Fibroblast of skin of scalp (primary cell): ENCODE measurements at regions not wholly inside any gene's neighbourhood (a gene's known extent, or its start where the extent isn't known, plus 50 kb on each side); places are given as distances from the start of the nearest gene placed in this dataset.

Experiments used
- DNase-seq: peaks from one replicate; pipeline ENCODE4 v3.0.0-alpha.2; 2013

DNA sequence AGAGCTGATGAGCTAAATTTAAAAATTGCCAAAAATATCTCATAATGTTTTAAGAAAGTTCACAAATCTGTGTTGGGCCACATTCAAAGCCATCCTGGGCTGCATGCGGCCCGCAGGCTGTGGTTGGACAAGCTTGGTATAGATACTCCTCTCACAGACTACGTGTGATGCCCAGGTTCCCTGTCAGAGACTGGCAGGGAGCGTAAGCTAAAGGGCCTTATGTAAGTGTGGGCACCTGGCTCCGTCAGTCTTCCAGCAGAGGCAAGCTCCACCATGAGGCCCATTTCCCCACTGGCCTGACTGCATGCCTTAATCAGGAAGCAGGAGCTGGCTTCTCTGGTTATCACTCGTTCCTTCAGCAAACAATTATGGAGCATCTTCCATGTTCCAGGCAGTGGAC is 200.2 kb downstream of the FOXO1 start:
- no peak for DNase-seq

DNA sequence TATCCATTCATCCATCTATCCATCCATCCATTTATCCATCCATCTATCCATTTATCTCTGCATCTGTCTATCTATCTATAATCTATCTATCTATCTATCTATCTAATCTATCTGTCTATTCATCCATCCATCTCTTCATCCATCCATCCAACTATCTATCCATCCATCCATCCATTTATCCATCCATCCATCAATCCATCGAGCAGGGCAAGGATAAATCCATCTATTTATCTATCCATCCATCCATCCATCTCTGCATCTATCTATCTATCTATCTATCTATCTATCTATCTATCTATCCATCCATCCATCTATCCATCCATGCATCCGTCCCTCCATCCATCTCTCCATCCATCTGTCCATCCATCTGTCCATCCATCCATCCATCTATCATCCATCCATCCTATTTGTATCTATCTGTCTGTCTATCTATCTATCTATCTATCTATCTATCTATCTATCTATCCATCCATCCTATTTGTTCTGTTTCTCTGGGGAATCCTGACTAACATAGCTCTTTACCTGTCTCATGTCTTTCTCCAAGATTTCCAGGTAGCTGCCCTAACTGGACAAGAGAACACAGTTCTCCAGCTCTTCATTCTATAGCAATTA is 198.1 kb downstream of the FOXO1 start:
- no peak for DNase-seq

GRCh38 chr13:40469581-40470310 is 196.7 kb downstream of the FOXO1 start:
- DNase-seq = no peak

DNA sequence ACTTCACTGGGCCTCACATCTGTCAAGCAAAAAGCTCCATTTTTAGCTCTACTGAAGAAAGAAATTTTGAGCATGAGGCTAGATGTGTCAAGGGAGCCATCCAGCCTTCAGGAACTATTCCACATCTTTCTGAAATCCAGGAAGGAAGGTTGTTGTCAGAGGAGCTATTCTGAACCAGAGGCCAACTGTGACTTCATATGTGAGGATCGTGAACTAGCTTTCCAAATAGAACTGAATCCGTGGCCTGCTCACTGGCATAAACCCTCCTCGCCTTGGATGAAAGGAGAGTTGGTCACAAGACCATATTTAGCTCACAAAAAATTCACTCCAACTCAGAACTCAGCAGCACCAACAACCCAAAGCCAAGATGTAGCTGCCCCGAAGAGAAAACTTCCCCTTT is 195.8 kb downstream of the FOXO1 start:
- no peak for DNase-seq

GRCh38 chr13:40471076-40471475 is 195.4 kb downstream of the FOXO1 start:
- DNase-seq = no peak

- DNase-seq = no peak
Measured at GRCh38 chr13:40471911-40472310, 194.5 kb downstream of the FOXO1 start.

DNA sequence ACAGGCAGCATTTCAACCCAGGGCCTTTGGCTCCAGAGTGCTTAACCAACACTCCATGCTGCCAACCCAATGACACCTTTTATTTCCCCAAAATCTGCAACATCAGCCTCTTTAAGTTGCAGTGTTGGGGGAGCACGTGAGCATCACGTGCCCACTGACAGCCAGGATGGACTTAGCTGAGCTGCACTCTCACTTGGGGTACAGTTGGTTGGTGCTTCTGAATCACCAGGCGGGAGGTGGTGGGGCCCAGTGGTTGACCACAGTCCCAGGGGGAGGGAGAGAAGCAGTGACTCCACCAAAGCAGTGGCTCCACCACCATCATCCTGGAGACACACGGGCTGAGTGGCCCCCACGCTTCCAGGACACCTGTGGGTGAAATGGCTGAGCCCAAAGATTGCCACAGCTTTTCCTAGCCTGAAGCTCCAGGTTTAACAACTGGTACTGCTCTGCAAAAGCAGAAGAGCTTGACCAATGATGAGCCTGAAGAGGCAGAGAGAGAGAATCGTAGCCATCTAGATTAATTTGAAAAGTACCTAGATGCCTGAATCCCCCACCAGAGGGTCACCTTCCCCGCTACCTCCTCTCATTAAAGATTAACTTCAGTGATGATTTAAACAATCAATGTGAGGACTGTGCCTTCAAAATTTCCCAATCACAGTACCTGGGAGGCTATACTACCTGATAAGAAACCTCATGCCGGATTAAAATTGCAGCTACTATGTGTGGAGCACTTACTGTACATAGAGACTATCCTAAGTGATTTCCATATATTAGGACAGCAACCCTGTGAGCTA is 193.8 kb downstream of the FOXO1 start:
- DNase-seq = no peak

GRCh38 chr13:40475617-40476016 is 190.8 kb downstream of the FOXO1 start:
- DNase-seq = no peak

- DNase-seq = peak; percentile 74
Measured at GRCh38 chr13:40476175-40476958, 190.1 kb downstream of the FOXO1 start.

GRCh38 chr13:40477623-40478608 is 188.5 kb downstream of the FOXO1 start:
- DNase-seq = no peak

DNA sequence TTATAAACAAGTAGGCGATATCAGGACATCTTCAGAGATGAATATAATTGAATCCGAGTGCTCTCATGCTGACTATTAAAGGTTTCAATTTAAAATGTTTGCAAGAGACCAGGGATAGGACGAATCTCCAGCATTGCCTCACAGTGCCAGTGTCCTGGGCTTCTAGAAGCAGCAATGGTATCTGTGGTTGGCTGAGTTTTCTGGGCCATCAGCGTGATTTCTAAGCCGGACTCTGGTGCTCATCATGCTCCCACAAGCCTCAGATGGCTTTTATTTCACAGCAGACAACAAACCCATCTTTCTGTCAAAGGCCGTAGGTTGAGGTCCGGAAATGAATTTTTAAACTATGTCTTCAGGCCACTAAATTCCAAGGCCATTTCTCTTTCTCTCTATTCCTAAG is 187.7 kb downstream of the FOXO1 start:
- no peak for DNase-seq

GRCh38 chr13:40479196-40479845 is 187.1 kb downstream of the FOXO1 start:
- DNase-seq = no peak

- DNase-seq = no peak
Measured at GRCh38 chr13:40480012-40480914, 186.2 kb downstream of the FOXO1 start.

- no peak for DNase-seq
Measured at GRCh38 chr13:40480915-40481516, 185.4 kb downstream of the FOXO1 start.

GRCh38 chr13:40483601-40484000 is 182.8 kb downstream of the FOXO1 start:
- no peak for DNase-seq

DNA sequence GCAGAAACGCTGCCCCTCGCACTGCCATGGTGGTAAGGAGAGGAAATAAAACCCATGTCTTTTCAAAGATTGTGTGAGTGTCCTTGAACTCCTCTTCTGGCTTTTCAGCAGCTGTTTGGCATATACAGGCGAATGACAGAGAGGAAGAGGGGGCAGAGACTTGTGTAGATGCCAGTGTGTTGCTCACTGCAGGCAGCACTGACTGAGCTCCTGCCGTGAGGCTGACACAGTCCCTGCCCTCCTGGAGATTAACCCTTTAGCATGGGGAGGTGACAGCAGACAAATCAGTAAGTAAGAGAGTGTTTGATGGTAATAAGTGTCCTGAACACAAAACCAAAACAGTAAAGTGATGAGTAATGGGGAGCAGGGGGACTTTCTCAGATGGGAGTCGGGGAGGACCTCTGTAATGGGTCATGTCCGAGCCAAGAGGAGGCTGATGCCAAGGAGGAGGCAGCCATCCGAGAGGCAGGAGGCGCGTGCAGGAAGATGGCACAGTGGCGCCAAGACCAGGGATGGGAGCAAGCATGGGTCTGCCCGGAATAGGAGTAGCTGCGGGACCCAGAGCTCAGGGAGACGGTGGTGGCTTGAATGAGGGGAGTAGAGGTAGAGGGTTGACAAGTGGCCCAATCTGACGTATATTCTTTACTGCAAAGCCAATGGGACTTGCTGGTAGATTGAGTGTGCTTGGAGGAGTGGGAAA is 182.2 kb downstream of the FOXO1 start:
- no peak for DNase-seq

DNA sequence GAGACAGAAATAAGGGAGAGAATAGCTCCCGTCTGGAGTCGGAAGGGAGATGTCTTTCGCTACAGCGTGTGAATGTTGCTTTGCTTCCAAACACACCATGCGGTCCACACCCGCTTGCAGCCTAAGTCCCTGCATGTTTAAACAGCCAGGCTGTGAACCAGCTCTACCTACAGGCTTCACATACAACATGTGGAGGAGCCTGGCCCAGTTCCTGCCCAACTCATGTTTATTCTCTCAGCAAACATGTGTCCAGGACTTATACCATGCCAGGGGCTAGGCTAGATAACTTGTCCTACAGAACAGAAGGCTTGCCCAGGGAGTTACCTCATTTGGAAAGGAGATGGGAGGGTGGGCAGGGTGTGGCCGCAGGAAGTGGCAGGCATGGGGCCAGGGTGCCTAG is 181.5 kb downstream of the FOXO1 start:
- no peak for DNase-seq

GRCh38 chr13:40485611-40486517 is 180.6 kb downstream of the FOXO1 start:
- DNase-seq = no peak
